GM19328 (cell line): ENCODE measurements at regions not wholly inside any gene's neighbourhood (a gene's known extent, or its start where the extent isn't known, plus 50 kb on each side); places are given as distances from the start of the nearest gene placed in this dataset.

Source experiments
- ATAC-seq: cut with Tn5 transposase; IDR thresholded peaks from one replicate; pipeline ENCODE4 v1.9.1; 2021; ENCODE audit warnings: mild to moderate bottlenecking, moderate library complexity; ENCODE audit not compliant: unreplicated experiment

GRCh38 chr18:67300498-67300897 lies 216.0 kb downstream of the DSEL start:
- no peak for ATAC-seq

- no peak for ATAC-seq
These were observed 223.7 kb downstream of the DSEL start for GRCh38 chr18:67292814-67293213.

- no peak for ATAC-seq
These were observed 226.1 kb downstream of the DSEL start for GRCh38 chr18:67290421-67290820.

- ATAC-seq: no peak
These were observed 230.9 kb downstream of the DSEL start for GRCh38 chr18:67285583-67285982.

- ATAC-seq: no peak
These were observed 233.7 kb downstream of the DSEL start for GRCh38 chr18:67282796-67283195.

- ATAC-seq: no peak
These were observed 234.8 kb downstream of the DSEL start for GRCh38 chr18:67281746-67282145.

- ATAC-seq: no peak
These were observed 235.9 kb downstream of the DSEL start for GRCh38 chr18:67280486-67281242.

- no peak for ATAC-seq
These were observed 236.5 kb downstream of the DSEL start for GRCh38 chr18:67279988-67280387.

- no peak for ATAC-seq
These were observed 237.5 kb downstream of the DSEL start for GRCh38 chr18:67278984-67279383.

- no peak for ATAC-seq
These were observed 239.9 kb downstream of the DSEL start for GRCh38 chr18:67276638-67277037.

- no peak for ATAC-seq
These were observed 243.2 kb downstream of the DSEL start for GRCh38 chr18:67273288-67273687.

GRCh38 chr18:67269206-67269605 lies 247.3 kb downstream of the DSEL start:
- ATAC-seq: no peak

GRCh38 chr18:67268530-67268929 lies 248.0 kb downstream of the DSEL start:
- no peak for ATAC-seq

GRCh38 chr18:67266246-67267237 lies 250.0 kb downstream of the DSEL start:
- ATAC-seq: no peak

- ATAC-seq: no peak
These were observed 250.9 kb downstream of the DSEL start for GRCh38 chr18:67265464-67266245.

- ATAC-seq: no peak
These were observed 254.5 kb downstream of the DSEL start for GRCh38 chr18:67261931-67262552.

- no peak for ATAC-seq
These were observed 255.7 kb downstream of the DSEL start for GRCh38 chr18:67260841-67261240.

GRCh38 chr18:67250776-67251424 lies 265.6 kb downstream of the DSEL start:
- ATAC-seq: no peak

- no peak for ATAC-seq
These were observed 272.5 kb downstream of the DSEL start for GRCh38 chr18:67243799-67244587.
